DMS 273 (cell line): ENCODE measurements at regions not wholly inside any gene's neighbourhood (a gene's known extent, or its start where the extent isn't known, plus 50 kb on each side); places are given as distances from the start of the nearest gene placed in this dataset.
"Not testable (repeated sequence)": the region's sequence is repeated elsewhere in the genome, so short reads cannot be mapped to it uniquely, and the experiment has no call there.

Source experiments
- DNase-seq: peaks from one replicate; lab custom pipeline; 2025; ENCODE audit not compliant: unreplicated experiment; lab: John Stamatoyannopoulos, UW

DNA sequence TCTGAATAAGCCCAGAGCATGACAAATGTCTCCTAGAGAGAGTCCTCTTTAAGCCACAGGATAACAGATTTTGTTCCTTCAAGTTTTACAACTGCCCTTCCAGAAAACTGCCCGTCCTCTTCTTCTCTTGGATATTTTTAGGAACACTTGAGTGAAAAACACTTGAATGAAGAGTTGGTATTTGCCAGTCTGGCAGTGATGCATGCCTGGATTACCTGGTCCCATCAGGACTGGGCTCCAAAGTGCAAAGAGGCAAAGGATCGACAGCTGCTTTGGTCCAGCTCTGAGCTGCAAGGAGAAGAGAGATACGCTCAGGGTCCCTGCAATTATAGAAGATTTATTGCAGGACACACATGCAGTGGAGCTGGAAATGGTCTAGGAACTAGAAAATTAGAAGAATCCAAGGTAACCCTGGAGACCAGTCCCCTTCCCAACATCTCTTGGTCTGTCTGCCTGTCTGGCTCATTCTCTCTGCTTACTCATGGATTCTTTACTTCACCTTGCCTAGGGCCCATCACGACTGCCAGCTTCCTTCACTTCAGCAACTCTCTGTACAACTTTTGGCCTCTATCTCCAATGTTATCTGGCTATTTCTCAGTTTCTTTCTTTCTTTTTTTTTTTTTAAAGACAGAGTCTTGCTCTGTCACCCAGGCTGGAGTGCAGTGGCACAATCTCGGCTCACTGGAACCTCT lies 112.1 kb upstream of the SIX2 start:
- DNase-seq: no peak

DNA sequence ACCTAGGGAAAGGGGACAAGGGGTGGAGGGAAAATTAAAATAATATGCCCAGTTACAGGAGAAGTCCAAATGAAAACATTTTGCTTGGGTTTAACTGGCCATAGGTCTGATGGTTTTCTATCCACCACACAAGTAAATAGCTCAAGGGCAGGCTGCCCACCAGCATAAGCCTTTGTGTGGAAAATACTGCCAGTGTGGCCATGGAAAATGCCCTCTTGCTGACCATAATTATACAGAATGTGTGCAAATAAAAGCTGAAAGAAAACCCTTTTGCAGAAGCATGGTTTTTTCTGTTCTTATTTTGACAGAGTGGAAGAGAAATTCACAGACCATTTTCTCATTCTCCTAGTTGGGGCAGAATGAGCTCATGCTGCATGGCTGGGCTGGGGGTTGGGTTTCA lies 111.3 kb upstream of the SIX2 start:
- DNase-seq: no peak

DNA sequence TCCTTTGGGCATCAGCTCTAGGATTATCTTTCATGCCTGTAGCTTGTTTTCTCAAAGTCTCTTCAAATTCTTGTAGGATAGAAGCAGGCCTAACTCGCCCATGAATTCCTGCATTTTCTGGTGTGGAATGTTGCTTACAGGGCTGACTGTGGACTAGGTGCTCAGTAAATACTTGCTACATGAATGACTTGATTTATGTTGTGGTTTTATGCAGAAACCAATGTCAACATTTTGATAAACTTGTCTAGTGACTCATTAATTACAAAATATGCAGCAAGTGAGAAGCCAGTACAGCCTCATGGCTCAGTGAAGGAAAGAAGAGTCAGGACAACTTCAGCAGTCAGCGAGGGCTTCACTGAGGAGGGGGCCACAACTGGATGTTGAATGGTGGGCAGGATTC lies 110.6 kb upstream of the SIX2 start:
- DNase-seq: no peak

DNA sequence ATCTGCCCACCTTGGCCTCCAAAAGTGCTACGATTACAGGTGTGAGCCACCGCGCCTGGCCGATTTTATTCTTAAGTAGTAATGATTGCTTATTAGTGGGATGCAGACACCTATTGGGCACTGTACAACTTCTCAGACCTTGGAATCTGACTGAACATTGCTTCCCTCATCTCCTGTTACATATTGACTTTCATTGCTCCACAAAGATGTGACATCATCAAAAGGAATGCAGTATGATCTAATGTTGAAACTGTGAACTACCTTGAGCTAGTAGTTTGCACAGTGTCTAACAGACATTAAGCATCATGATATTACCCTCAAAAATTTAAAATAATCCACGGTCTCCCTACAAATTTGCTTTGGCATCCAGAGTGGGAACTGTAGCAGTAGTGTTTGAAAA lies 109.8 kb upstream of the SIX2 start:
- DNase-seq: no peak

DNA sequence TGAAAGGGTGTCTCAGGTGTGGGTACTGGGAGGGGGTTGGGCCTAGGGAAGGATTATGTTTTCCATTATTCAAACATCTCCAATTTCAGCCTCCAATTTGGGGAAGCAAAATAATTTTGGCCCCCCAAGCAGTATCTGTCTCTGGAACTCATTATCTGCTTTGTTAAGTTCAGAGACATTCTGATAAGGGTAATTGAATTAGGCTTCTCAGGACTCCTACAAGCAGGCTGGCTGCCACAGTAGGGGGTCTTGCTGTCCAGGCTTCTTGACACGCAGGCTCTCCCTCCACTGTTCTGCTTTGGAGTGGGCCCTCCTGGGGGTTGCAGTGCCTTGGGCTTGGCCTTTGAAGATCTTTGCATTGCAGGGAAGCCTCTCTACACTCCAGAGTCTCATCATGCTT lies 108.1 kb upstream of the SIX2 start:
- no peak for DNase-seq

DNA sequence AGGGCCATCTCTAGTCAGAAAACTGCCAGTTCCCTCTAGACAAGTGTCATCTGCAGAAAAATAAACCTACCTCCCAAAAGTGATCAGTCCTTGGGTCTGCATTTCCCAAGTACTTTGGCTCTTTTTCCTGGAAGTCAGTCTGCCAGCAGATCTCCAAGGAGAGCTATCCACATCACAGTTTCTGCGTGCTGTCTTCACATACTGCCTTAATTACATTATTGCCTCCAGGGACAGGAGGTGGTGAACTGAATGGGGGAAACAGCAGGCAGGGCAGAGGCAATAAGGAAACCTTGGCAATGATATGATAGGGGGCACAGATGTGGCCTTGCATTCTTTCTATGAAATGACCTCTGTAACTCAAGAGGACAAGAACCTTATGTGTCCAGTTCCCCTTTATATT lies 105.9 kb upstream of the SIX2 start:
- no peak for DNase-seq

DNA sequence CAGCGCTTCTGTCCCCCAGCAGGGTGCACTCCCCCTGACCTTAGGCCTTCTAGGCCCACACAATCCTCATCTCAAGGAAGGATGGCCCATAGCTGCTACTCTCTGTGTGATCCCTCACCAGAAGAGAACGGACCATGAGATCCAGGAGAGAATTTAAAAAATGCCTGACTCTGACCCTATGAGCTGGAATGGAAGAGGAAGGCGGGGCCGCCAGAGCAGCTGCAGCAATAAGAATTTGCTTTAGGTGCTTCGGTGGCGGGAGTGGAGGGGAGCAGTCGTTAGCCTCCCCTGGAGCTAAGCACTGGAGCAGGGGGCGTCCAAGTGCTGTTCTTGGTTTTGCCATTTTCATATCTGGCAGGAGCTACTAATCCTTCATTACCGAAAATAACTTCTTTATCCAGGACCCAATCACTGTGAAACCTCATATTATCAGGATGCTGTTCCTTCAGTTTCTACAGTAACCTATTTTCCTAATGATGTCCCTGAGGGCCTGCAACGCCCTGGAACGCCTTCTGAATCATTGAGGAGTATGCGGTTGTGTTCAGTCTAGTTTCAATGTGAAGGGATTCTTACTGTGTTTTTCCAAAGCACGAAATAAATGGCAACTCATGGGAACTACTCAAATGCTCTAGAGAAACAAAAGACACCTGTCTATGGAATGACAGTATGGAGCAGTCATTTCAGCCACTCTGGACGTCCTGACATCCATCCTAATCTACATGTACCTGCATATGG lies 105.1 kb upstream of the SIX2 start:
- DNase-seq: no peak

DNA sequence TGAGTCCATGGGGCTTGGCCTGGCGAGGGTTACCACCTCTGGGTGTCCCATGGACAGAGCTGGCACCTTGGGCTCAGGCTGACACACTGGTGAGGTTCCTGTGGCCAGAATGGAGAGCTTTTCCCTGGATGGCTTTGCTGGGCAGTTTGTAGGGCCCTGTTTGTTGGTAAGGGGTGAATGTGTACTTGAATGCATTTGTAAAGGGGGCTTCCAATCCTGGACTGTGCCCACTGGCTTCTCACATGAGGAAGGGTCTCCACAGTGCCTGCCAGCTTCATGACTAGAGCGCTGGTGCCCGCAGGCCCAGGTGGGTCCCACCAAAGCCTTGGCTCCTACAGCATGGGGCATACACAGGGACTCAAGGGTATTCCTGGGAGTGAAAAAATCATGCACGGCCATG lies 103.5 kb upstream of the SIX2 start:
- no peak for DNase-seq

DNA sequence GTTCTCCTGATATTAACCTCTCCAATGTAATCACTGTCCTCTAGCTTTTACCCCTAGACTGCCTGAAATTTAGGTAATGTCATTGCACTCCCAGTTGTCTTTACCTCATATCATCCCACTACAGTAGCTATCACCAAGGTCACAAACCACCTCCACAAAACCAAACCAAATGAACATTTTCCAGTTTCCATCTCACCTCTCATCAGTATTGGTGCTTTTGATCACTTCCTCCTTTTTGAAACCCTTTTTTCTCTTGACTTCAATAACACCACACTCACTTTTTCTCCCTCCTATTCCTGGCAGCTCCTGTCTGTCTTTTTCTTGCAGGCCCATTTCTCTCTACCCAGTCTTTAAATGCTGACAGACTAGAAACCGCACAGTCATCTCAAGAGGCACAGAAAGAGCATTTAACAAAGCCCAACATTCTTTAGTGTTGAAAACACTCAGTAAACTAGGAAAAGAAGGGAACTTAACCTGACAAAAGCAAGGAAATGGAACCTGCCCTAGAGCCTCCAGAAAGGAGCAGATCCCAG lies 95.9 kb upstream of the SIX2 start:
- DNase-seq: no peak

DNA sequence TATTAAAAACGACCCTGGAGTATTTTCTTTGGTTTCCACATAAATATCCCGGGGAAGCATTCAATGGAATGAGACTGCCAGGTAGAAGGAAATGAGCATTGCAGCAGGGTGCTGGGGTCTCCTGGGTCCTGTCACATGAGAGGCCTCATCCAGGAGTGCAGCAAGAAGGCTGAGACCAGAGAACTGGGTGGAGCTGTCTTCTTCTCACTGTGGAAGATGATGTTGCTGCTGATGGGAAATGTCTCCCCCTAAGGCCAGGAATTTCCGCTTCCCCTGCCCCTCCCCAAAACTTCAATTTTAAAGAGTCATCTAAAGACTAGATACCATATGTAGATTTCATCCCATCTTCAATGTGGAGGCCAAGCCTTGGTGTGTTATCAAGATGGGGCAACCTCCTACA lies 95.2 kb upstream of the SIX2 start:
- DNase-seq: no peak

DNA sequence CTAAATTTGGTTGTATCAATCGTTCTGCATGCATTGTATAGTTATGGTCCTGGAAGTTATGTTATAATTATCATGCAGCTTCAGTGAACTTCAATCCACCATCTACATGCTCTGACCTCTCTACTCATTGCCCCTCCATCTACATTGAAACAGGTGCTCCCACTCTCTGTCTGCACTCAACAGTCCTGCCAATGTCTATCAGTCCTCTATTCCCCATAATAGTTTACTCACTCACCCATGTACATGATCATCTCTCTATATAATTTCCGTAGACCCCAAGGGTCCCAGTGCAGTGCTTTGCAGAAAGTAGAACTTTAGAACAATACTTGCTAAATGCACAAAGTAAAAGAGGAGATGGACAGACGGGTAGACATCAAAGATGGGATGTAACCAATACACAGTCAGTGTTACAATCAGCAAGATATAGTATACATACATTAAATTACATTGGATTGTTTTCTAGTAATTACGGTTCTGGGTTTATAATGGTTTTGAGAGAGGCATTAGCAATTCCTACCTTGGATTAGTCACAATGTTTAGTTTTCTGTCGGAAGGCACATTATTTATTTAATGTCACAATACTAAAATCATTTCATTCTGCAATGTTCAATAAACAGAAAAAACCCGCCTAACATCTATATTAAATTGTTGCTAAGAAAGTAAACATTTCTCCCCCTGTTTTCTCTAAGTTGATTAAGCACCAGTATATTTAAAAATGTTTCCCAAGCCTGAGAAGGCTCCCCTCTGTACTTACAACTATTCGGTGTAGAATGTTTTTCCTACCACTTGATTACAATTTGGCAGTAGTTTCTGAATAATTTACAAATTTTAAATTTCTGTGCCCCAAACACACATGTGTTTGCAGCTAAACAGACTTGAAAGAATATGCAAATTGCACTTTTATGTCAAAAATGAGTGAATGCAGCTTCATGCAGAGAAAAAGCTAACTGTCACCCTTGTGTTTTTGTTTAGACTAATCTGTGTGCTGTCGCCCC lies 94.4 kb upstream of the SIX2 start:
- no peak for DNase-seq

DNA sequence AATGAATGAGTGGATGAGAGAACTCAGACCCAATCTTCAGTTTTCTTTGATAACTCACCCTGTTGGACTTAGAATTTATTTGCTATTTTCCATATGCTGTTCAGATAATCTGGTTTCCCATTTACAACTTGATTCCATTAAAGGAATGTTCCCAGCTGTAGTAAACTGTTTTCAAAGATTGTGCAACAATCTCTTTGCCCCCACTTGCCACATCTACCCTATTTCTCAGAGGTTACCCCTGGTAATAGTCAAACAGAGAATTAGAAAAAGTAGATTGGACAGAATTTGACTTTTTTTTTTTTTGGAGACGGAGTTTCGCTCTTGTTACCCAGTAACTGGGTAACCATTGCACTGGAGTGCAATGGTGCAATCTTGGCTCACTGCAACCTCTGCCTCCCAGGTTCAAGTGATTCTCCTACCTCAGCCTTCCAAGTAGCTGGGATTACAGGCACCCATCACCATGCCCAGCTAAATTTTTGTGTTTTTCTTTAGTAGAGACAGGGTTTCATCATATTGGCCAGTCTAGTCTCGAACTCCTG lies 93.4 kb upstream of the SIX2 start:
- DNase-seq: no peak

DNA sequence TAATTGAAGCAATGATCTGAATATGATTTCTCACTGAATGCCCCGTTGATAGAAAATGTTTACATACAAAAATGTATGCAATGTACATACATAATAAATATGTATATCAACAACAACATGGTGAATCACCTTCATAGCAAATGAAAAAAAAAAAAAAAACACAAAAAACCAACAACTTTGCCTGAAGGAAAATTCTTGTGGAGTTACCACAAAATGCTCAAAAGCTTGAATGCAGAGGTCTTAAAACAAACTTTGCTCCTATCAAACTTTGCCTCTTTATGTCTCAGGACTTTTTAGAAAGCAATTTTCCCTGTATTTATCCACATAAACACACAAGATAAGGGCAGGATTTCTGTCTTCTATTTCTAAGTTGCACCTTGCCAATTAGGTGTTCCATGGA lies 92.9 kb upstream of the SIX2 start:
- no peak for DNase-seq

DNA sequence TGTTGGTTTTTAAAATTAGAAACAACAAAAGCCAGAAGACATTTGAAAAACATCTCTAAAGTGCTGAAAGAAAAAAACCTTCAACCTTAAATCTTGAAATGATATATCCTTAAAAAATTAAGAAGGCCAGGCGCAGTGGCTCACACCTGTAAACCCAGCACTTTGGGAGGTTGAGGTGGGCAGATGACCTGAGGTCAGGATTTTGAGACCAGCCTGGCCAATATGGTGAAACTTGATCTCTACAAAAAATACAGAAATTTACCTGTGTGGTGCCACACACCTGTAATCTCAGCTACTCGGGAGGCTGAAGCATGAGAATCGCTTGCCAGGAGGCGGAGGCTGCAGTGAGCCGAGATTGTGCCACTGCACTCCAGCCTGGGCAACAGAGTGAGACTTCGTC lies 87.7 kb upstream of the SIX2 start:
- DNase-seq: no peak

DNA sequence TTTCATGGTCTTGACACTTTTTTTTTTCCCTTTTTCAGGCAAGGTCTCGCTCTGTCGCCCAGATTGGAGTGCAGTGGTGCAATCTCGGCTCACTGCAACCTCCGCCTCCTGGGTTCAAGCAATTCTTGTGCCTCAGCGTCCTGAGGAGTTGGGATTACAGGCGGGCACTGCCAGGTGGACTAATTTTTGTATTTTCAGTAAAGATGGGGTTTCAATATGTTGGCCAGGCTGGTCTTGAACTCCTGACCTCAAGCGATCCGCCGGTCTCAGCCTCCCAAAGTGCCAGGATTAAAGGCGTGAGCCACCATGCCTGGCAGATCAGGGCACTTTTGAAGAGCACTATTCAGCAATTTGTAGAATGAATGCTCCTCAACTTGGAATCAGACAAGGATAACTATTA lies 86.8 kb upstream of the SIX2 start:
- not testable (repeated sequence) for DNase-seq

DNA sequence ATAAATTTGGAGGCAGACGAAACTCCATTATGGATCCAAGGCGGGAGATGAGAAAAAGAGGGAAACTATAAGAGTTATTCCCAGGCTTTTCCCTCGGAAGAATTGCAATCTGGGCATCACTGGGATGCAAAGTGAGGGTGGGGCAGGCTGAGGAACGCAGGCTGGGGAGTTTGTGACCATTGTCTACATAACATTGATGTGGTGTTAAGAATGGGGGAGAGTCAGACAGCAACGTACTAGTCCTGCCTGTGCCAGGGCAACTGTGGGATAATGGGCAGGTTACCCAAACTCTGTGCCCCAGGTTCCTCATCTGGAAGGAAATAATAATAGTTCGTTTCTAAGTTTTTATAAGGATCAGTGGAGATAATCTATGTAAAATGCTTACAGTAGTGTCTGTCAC lies 84.4 kb upstream of the SIX2 start:
- DNase-seq: no peak

DNA sequence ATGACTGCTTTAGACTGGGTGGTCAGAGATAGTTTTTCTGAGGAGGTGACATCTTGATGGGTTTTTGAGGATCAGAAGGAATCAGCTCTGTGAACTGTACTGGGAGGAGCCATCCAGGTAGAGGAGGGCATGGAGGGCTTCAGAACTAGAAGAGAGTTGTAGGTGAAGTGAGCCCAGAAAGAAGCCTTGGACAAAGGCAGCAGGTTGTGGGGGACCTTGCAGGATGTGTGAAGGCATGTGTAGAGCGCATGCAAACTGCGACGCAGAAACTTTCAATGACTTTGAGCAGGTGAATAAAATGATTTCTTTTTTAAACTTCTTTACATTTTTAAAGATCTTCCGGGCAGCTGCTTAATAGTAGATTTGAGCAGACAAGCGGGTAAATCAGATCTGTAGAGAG lies 83.9 kb upstream of the SIX2 start:
- DNase-seq: no peak

DNA sequence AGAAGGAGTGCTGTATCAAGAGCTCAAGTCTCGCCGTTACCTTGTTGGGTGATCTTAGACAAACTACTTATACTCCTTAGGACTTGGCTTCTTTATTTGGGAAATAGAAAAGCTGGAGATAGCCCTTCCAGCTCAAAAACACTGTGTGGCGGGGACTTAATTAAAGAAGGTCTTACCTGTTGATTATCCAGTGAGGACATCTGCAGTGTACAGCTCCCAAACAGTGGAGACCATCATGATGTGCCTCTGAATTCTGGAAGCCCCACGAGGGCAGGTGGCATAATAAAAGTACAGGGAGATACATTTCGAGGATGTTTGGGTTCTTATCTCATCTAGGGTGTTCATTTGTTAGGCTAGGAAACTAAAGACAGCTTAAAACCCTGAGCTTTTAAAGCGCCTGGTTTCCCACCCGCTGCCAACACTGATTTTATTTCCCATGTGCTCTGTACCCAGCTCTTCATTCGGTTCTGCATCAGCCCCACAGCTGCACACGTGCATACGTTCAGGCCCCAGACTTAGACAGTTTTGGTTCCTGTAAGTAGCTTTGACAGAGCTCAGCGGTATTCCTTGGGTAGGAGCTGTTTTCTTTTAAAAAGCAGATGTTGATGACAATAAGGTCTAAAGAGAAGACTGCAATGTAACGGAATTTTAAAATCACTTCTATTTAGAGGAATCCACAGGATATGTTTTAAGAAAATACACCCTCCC lies 80.5 kb upstream of the SIX2 start:
- no peak for DNase-seq

DNA sequence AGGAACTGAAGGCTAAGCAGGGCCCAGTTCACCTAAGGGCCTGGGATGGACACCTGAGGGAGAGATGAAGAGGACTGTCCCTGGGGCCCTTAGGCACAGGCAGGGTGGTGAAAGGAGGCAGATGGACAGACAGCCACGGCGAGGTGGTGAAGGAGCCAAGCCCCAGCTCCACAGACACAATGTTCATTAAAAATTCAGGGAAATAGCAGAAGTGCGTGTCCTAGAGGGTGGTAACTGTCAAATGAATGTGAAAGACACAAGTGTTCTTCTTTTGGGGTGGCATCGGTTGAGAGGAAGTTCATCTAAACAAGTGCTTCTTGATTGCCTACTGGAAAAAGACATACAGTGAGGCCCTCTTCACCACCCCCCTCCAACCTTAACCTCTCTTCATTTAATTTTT lies 76.2 kb upstream of the SIX2 start:
- no peak for DNase-seq

DNA sequence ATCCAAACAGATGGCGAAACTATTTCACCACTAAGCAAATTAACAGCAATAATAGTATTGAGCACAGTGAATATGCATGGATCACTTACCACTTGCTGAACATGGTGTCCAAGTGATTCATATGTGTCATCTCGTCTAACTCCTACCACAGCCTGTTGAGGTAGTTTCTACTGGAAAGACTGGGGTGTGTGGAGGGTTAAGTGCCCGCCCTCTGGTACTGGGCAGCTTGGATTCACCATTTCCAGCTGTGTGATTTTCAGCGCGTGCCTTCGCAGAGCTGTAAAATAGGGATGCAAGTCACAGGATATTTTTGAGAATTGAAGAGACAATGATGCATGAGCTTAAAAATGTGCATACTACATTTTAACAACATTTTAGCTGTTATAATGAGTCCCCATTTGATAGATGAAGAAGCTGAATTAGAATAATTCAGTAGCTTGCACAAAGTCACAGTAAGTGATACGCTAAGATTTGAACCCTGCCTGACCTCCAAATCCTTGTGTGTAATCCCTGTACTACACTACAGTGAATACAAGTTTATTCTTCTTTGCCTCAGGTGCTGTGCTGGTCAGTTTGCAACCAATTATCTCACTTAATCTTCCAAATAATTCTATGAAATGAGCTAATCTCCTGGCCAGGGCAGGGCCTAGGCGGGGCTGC lies 75.2 kb upstream of the SIX2 start:
- no peak for DNase-seq
